ENCODE measurements at regions not wholly inside any gene's neighbourhood (a gene's known extent, or its start where the extent isn't known, plus 50 kb on each side); places are given as distances from the start of the nearest gene placed in this dataset.

DNA sequence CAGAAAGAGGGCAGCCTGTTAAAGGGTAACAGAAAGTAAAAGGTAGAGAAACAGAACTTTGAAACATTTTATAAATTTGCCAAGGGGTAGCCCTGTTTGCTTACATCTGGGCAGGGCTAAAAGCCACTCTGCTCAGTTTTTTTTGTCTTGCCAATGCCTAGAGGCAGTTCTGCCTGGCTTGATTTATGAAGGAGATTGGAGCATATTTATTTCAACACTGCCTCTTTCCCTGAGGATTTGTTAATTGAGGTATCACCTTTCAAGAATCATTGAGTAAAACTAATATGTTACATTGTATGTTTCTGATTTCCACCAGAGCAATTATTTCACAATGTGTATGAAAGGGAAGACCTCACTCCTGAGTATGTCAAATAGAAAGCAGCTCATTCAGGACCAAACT, 160.8 kb downstream of the GXYLT1 start:
- H3K36me3 ChIP-seq (ENCODE audit: low read depth, low read length) = no peaks in the 10 kb centered on the region
- no peaks in the 10 kb centered on the region for H3K79me2 ChIP-seq (ENCODE audit: low read length)
- BruUV-seq (replicated peaks) = no TSS peak
- ChIA-PET POLR2A (ENCODE audit: unreplicated experiment) (no interaction called here), CTCF (no interaction called here)
- H3K9me2 ChIP-seq (replicated peaks; ENCODE audit: low read length) = no peaks in the 10 kb centered on the region
- no peaks in the 10 kb centered on the region for H3K9me3 ChIP-seq (ENCODE audit: low read length)
- peaks cover 11% of the 10 kb centered on the region for H3K4me1 ChIP-seq (ENCODE audit: insufficient read depth, low read length)
- H3K9ac ChIP-seq (ENCODE audit: low read length) = no peak overlapping the region
- H3K4me2 ChIP-seq (ENCODE audit: low read length) = no peak overlapping the region
- no peaks in the 10 kb centered on the region for H3F3A ChIP-seq (ENCODE audit: low read length, unreplicated experiment)
- intact Hi-C loops (cut with micrococcal nuclease) = no loop called here
- H3K4me3 ChIP-seq (ENCODE audit: low read length) = no peak overlapping the region
- ATAC-seq (no peak), DNase-seq (no peak)
- no peak overlapping the region for H2AFZ ChIP-seq (ENCODE audit: low read length)
- no peak overlapping the region for H3K27ac ChIP-seq (ENCODE audit: low read length)
- no peaks in the 10 kb centered on the region for H4K20me1 ChIP-seq (ENCODE audit: low read length)
- TF ChIP-seq, protein P1, sequence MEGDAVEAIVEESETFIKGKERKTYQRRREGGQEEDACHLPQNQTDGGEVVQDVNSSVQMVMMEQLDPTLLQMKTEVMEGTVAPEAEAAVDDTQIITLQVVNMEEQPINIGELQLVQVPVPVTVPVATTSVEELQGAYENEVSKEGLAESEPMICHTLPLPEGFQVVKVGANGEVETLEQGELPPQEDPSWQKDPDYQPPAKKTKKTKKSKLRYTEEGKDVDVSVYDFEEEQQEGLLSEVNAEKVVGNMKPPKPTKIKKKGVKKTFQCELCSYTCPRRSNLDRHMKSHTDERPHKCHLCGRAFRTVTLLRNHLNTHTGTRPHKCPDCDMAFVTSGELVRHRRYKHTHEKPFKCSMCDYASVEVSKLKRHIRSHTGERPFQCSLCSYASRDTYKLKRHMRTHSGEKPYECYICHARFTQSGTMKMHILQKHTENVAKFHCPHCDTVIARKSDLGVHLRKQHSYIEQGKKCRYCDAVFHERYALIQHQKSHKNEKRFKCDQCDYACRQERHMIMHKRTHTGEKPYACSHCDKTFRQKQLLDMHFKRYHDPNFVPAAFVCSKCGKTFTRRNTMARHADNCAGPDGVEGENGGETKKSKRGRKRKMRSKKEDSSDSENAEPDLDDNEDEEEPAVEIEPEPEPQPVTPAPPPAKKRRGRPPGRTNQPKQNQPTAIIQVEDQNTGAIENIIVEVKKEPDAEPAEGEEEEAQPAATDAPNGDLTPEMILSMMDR (conservative IDR thresholded peaks at IDR 0.05; ENCODE audit: low read depth, low read length) = no peak
- 0 out of 2 replicates have a peak, but pooled peaks cover 5% of the 10 kb centered on the region for H3K27me3 ChIP-seq (ENCODE audit: low read length)

DNA sequence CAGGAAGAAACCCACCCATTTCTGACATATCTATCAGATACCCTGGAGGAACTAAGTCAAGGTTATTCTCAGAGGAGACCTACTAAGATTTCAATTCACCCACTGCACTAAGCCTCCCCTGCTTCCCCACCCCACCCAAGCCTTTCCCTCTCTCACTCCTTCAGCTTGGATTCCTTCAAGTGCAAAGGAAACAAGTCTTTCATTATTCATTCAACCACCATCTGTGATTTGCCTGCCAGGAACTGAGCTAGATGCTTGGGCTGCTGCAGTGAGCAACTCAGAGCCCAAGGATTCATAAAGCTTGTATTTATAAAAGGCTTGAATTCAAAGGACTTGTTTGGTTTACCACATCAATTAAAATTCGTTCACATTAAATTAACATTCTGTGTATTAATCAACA, 161.3 kb downstream of the GXYLT1 start:
- Histone ChIP-seq H3F3A (ENCODE audit: low read length, unreplicated experiment) (no peaks in the 10 kb centered on the region), H3K4me3 (ENCODE audit: low read length) (no peak overlapping the region), H3K27ac (ENCODE audit: low read length) (no peak overlapping the region), H3K27me3 (ENCODE audit: low read length) (0 out of 2 replicates have a peak, but pooled peaks cover 5% of the 10 kb centered on the region), H3K79me2 (ENCODE audit: low read length) (no peaks in the 10 kb centered on the region), H3K9ac (ENCODE audit: low read length) (no peak overlapping the region), H3K9me3 (ENCODE audit: low read length) (no peaks in the 10 kb centered on the region), H3K4me1 (ENCODE audit: insufficient read depth, low read length) (peaks cover 11% of the 10 kb centered on the region), H3K4me2 (ENCODE audit: low read length) (no peak overlapping the region), H3K9me2 (replicated peaks; ENCODE audit: low read length) (no peaks in the 10 kb centered on the region), H3K36me3 (ENCODE audit: low read depth, low read length) (no peaks in the 10 kb centered on the region), H2AFZ (ENCODE audit: low read length) (no peak overlapping the region), H4K20me1 (ENCODE audit: low read length) (no peaks in the 10 kb centered on the region)
- DNase-seq (no peak), ATAC-seq (no peak)
- BruUV-seq (replicated peaks) = no TSS peak
- CTCF ChIA-PET = no interaction called here
- POLR2A ChIA-PET (ENCODE audit: unreplicated experiment) = no interaction called here
- TF ChIP-seq, protein P1 (conservative IDR thresholded peaks at IDR 0.05; ENCODE audit: low read depth, low read length) = no peak
- no peak for TF ChIP-seq EZH2 (IDR thresholded peaks at IDR 0.05; ENCODE audit: low read length, unreplicated experiment)
- no peak for TF ChIP-seq EZH2phosphoT487 (IDR thresholded peaks at IDR 0.05; ENCODE audit: borderline replicate concordance, low read length)
- intact Hi-C loops (cut with micrococcal nuclease) = no loop called here

DNA sequence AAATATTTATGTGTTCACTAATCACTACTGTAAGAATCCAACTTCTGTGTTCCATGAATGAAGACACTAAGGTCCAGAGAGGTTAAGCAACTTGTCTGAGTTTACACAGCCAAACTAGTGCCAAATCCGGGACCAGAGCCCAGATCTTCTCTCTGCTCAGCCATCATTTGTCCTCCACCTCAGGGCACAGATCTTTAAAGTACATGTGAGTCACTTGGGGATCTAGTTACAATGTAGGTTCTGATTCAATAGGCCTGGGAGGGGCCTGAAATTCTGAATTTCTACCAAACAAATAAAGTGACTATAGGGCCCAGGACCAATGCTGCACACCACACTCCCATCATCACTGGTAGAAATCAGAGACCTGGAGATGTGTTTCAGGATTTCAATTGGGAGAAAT, 162.9 kb downstream of the GXYLT1 start:
- no peaks in the 10 kb centered on the region for H3K79me2 ChIP-seq (ENCODE audit: low read length)
- H4K20me1 ChIP-seq (ENCODE audit: low read length) = no peaks in the 10 kb centered on the region
- DNase-seq (peak; percentile 87), ATAC-seq (peak; percentile 98)
- H2AFZ ChIP-seq (ENCODE audit: low read length) = no peak overlapping the region
- H3K4me3 ChIP-seq (ENCODE audit: low read length) = no peak overlapping the region
- intact Hi-C loops (cut with micrococcal nuclease) = no loop called here
- ChIA-PET POLR2A (ENCODE audit: unreplicated experiment) (no interaction called here), CTCF (no interaction called here)
- H3K4me1 ChIP-seq (ENCODE audit: insufficient read depth, low read length) = peaks cover 11% of the 10 kb centered on the region
- no peaks in the 10 kb centered on the region for H3K36me3 ChIP-seq (ENCODE audit: low read depth, low read length)
- H3K9ac ChIP-seq (ENCODE audit: low read length) = no peak overlapping the region
- H3F3A ChIP-seq (ENCODE audit: low read length, unreplicated experiment) = no peaks in the 10 kb centered on the region
- H3K4me2 ChIP-seq (ENCODE audit: low read length) = no peak overlapping the region
- no peaks in the 10 kb centered on the region for H3K9me3 ChIP-seq (ENCODE audit: low read length)
- TF ChIP-seq, protein P1 (conservative IDR thresholded peaks at IDR 0.05; ENCODE audit: low read depth, low read length) = no peak
- no peak for TF ChIP-seq EZH2 (IDR thresholded peaks at IDR 0.05; ENCODE audit: low read length, unreplicated experiment)
- TF ChIP-seq EZH2phosphoT487 (IDR thresholded peaks at IDR 0.05; ENCODE audit: borderline replicate concordance, low read length) = no peak
- no peaks in the 10 kb centered on the region for H3K9me2 ChIP-seq (replicated peaks; ENCODE audit: low read length)
- no peak overlapping the region for H3K27ac ChIP-seq (ENCODE audit: low read length)
- BruUV-seq (replicated peaks) = no TSS peak
- 0 out of 2 replicates have a peak, but pooled peaks cover 5% of the 10 kb centered on the region for H3K27me3 ChIP-seq (ENCODE audit: low read length)

Measured in PC-3 (cell line).